H1 (cell line): ENCODE measurements at regions not wholly inside any gene's neighbourhood (a gene's known extent, or its start where the extent isn't known, plus 50 kb on each side); places are given as distances from the start of the nearest gene placed in this dataset.

Source experiments
- ASH2L ChIP-seq: fragments of 200-600, 300-600 bp; sonication (generic); IDR thresholded peaks from one replicate; pipeline ENCODE4 v1.7.1; 2017; ENCODE audit warnings: low read length
- ATF2 ChIP-seq: IDR thresholded peaks from 2 replicates; pipeline ENCODE4 v1.6.1; 2012; ENCODE audit warnings: low read length, inconsistent platforms
- BRCA1 ChIP-seq: IDR thresholded peaks from 2 replicates; pipeline ENCODE4 v1.6.1; 2012; ENCODE audit warnings: low read depth, low read length, improper control_type of control experiment
- CREB1 ChIP-seq: IDR thresholded peaks from 2 replicates; pipeline ENCODE4 v1.6.1; 2012; ENCODE audit warnings: inconsistent platforms
- CTCF ChIP-seq, 3 experiments: IDR thresholded peaks; 1 replicate in 2 of 3; 2 replicates in 1 of 3; pipeline versions ENCODE4 v1.5.1 to v1.6.1; 2011; ENCODE audit warnings: low read length in 3 of 3, mild to moderate bottlenecking in 3 of 3, inconsistent platforms in 2 of 3, low read depth in 1 of 3, moderate library complexity in 1 of 3; ENCODE audit not compliant: insufficient read depth in 1 of 3; ENCODE audit errors: control extremely low read depth in 1 of 3
- EP300 ChIP-seq, 2 experiments: IDR thresholded peaks; 1 replicate in 1 of 2; 2 replicates in 1 of 2; pipeline ENCODE4 v1.6.1; 2011 to 2012; ENCODE audit warnings: low read depth in 2 of 2, low read length in 2 of 2, mild to moderate bottlenecking in 2 of 2, borderline replicate concordance in 1 of 2, inconsistent platforms in 1 of 2, moderate library complexity in 1 of 2
- EZH2 ChIP-seq: fragments of 200-600 bp; sonication (generic); IDR thresholded peaks from 2 replicates; pipeline ENCODE4 v1.7.1; 2012; ENCODE audit warnings: low read depth, mild to moderate bottlenecking, moderate library complexity, low read length, inconsistent platforms; ENCODE audit not compliant: severe bottlenecking
- KDM1A ChIP-seq: fragments of 200-600, 300-600 bp; sonication (generic); IDR thresholded peaks from 2 replicates; pipeline ENCODE4 v1.7.1; 2016; ENCODE audit warnings: mild to moderate bottlenecking, low read length, borderline replicate concordance
- MAX ChIP-seq: IDR thresholded peaks from 2 replicates; pipeline ENCODE4 v1.6.1; 2012; ENCODE audit warnings: inconsistent platforms
- PHF8 ChIP-seq: fragments of 200-600 bp; sonication (generic); conservative IDR thresholded peaks from 2 replicates; pipeline ENCODE4 v1.7.1; 2012; ENCODE audit warnings: low read depth, mild to moderate bottlenecking, inconsistent platforms, low read length, moderate library complexity
- POLR2A ChIP-seq, 2 experiments: IDR thresholded peaks; 1 replicate in 1 of 2; 2 replicates in 1 of 2; pipeline ENCODE4 v1.6.1; 2011; ENCODE audit warnings: low read depth in 2 of 2, low read length in 2 of 2, mild to moderate bottlenecking in 2 of 2; ENCODE audit errors: control extremely low read depth in 1 of 2
- RAD21 ChIP-seq, 2 experiments: IDR thresholded peaks in 1 of 2; conservative IDR thresholded peaks in 1 of 2; 2 replicates each; pipeline ENCODE4 v1.6.1; 2011; ENCODE audit warnings: low read depth in 2 of 2, low read length in 2 of 2, improper control_type of control experiment in 1 of 2, inconsistent platforms in 1 of 2, mild to moderate bottlenecking in 1 of 2, moderate library complexity in 1 of 2
- SP1 ChIP-seq: IDR thresholded peaks from 2 replicates; pipeline ENCODE4 v1.6.1; 2011; ENCODE audit warnings: low read depth, low read length
- USF2 ChIP-seq: IDR thresholded peaks from 2 replicates; pipeline ENCODE4 v1.6.1; 2011; ENCODE audit warnings: low read length, improper control_type of control experiment

GRCh38 chr10:28930514-28931495 lies 253.5 kb downstream of the BAMBI start:
- TF ChIP-seq KDM1A (no peak), USF2 (no peak), RAD21 (IDR thresholded peaks at IDR 0.05 in 1 of 2, conservative IDR thresholded peaks at IDR 0.05 in 1 of 2; ENCODE audit: low read depth in 2 of 2, low read length in 2 of 2) (no peak), SP1 (no peak), ATF2 (no peak), POLR2A (IDR thresholded peaks at IDR 0.05; ENCODE audit: control extremely low read depth in 1 of 2, low read depth in 2 of 2, low read length in 2 of 2) (no peak), BRCA1 (no peak), PHF8 (no peak), MAX (no peak), ASH2L (no peak), EZH2 (no peak), EP300 (IDR thresholded peaks at IDR 0.05; ENCODE audit: borderline replicate concordance in 1 of 2, low read depth in 2 of 2, low read length in 2 of 2) (no peak), CREB1 (no peak), CTCF (IDR thresholded peaks at IDR 0.05; ENCODE audit: control extremely low read depth in 1 of 3, insufficient read depth in 1 of 3, low read depth in 1 of 3, low read length in 3 of 3) (no peak)
